Fibroblast of mammary gland (primary cell): ENCODE measurements at regions not wholly inside any gene's neighbourhood (a gene's known extent, or its start where the extent isn't known, plus 50 kb on each side); places are given as distances from the start of the nearest gene placed in this dataset.

ENCODE experiments used
- DNase-seq: peaks from one replicate; pipeline ENCODE4 v3.0.0-alpha.2; 2010; ENCODE audit warnings: low read depth
- H3K4me3 ChIP-seq: 2 replicates; pipeline ENCODE4 v1.5.1; 2011; ENCODE audit warnings: low read depth, mild to moderate bottlenecking, low read length, moderate library complexity; ENCODE audit not compliant: control insufficient read depth
- TF ChIP-seq, protein P1 (sequence below): conservative IDR thresholded peaks from 2 replicates; pipeline ENCODE4 v1.5.1; 2011; ENCODE audit warnings: low read depth, low read length, inconsistent platforms; ENCODE audit not compliant: control insufficient read depth, insufficient read depth

DNA sequence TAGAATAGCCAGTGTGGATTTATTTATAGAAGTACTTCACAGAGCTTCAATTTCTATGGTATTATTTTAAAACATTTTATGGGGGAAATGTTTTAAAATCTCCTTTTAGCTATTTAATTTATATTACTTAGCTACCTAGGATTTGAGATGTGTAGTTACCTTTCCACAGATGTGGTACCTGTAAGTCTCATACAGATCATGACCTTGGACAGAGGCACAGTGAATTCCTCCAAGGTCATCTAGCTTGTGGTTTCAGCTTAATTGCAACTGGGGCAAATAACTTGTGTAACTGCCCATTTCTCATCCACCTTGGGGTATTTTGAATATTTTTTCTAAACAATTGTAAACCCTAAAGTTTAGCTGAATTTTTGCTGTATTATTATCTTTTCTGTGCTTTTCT lies 89.2 kb downstream of the DMRTA1 start:
- TF ChIP-seq, protein P1, sequence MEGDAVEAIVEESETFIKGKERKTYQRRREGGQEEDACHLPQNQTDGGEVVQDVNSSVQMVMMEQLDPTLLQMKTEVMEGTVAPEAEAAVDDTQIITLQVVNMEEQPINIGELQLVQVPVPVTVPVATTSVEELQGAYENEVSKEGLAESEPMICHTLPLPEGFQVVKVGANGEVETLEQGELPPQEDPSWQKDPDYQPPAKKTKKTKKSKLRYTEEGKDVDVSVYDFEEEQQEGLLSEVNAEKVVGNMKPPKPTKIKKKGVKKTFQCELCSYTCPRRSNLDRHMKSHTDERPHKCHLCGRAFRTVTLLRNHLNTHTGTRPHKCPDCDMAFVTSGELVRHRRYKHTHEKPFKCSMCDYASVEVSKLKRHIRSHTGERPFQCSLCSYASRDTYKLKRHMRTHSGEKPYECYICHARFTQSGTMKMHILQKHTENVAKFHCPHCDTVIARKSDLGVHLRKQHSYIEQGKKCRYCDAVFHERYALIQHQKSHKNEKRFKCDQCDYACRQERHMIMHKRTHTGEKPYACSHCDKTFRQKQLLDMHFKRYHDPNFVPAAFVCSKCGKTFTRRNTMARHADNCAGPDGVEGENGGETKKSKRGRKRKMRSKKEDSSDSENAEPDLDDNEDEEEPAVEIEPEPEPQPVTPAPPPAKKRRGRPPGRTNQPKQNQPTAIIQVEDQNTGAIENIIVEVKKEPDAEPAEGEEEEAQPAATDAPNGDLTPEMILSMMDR = no peak

DNA sequence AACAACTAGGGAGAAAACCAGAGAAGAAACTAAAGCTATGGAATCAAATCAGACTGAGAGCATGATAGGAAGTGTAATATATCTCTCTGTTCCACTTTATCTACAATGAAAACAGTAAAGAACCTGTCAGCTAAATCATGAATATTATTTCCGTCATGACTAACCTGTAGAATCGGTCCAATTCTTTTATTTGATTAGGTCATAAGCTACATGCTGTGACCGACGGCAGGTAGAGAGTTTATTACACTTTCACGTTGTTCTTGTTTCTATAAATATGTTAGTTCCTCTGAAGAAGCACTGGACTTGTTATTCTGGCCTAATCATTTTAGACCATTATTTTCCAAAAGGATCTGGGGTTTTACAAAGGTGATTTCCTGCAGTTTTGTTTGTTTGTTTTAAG lies 91.1 kb downstream of the DMRTA1 start:
- TF ChIP-seq, protein P1 = no peak

More for the DNA sequence above, 89.2 kb downstream of the DMRTA1 start:
- DNase-seq = no peak
- no peak overlapping the region for H3K4me3 ChIP-seq

DNA sequence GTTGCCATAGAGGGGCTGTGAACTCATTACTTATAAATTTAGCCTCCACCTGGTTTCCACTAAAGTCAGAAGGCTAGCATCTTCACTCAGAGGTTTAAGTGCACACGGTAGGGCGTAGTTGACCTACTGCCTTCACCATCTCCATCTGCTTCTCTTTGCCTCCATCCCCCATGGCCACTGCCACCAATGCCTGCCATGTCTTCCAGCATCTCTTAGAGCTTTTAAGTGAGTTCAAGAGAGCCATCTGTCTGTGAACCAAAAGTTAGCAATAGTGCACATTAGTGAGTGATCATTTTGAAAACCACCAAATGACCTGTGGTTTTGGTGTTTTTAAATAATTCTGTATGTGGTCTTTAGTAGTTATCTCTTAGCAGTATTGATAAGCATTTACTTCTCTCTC lies 102.0 kb downstream of the DMRTA1 start:
- H3K4me3 ChIP-seq = no peak overlapping the region
- TF ChIP-seq, protein P1 = no peak
- no peak for DNase-seq

More for the DNA sequence above, 91.1 kb downstream of the DMRTA1 start:
- H3K4me3 ChIP-seq = no peak overlapping the region
- no peak for DNase-seq

DNA sequence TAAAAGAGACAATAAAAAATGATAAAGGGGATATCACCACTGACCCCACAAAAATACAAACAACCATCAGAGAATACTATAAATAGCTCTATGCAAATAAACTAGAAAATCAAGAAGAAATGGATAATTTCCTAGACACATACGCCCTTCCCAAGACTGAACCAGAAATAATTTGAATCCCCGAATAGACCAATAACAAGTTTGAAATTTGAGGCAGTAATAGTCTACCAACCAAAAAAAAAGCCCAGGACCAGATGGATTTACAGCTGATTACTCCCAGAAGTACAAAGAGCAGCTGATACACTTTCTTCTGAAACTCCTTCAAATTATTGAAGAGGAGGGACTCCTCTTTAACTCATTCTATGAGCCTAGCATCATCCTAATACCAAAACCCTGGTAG lies 128.1 kb downstream of the DMRTA1 start:
- DNase-seq = no peak
- H3K4me3 ChIP-seq = no peak overlapping the region
- TF ChIP-seq, protein P1 = no peak

DNA sequence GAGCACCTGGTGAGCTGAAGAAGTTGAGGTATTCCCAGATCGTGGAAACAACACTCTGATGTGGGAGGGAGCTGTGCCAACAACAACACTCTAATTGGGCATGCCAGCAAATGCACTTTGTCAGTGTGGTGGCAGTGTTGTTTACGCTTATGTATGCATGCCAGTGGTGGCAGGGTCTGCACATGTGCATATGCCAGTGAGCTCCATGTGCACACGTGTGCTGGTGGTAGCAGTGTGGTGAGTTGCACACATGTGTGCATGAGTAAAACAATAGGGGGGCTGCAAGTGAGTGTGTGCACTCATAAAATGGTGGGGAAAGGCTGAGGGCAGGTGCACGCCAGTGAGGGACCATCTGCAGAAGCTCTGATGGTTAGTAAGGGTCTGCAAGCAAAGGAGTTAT lies 134.2 kb downstream of the DMRTA1 start:
- H3K4me3 ChIP-seq = no peak overlapping the region
- no peak for DNase-seq
- TF ChIP-seq, protein P1 = no peak

DNA sequence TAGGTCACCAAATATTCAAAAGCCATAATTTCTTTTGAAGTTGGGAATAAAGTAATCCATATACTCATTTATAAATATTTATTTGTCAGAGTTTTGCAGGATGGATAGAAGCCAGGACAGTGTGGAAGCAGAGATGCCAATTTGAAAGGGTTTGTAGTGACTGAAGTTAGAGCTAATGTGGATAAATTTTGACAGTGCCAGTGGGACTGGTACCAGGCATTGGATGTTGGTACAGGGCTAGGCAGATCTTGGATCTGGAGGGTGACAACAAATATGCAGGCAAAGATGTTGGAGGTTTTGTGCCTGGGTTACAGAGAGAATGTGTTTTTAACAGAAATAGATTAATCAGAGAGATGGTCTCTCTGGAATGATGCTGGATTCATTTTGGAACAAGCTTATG lies 135.6 kb downstream of the DMRTA1 start:
- DNase-seq = no peak
- TF ChIP-seq, protein P1 = no peak
- H3K4me3 ChIP-seq = no peak overlapping the region

DNA sequence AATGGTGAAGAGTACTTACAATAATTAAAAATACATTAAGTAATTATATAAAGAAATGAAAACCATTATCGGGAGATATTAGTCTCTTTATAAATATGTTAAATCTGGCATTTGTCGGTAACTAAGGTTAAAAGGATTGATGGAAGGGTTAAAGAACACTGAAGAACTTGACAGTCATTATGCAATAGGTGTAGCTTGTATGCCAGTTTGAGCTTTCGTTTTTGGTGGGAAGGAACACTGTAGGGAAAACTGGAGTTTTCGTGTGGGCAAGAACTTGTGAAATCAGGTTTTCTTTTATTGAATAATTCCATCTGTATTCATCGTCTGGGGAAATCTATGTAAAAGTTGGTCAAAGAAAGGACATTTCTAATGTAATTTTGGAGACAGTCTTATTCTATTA lies 142.3 kb downstream of the DMRTA1 start:
- TF ChIP-seq, protein P1 = no peak

More for the DNA sequence above, 142.3 kb downstream of the DMRTA1 start:
- DNase-seq = no peak
- no peak overlapping the region for H3K4me3 ChIP-seq
